22Rv1 (cell line): ENCODE measurements at regions not wholly inside any gene's neighbourhood (a gene's known extent, or its start where the extent isn't known, plus 50 kb on each side); places are given as distances from the start of the nearest gene placed in this dataset.
"Not testable (repeated sequence)": the region's sequence is repeated elsewhere in the genome, so short reads cannot be mapped to it uniquely, and the experiment has no call there.

Source experiments
- H3K27ac ChIP-seq: fragments of 450-650 bp; 2 replicates; pipeline ENCODE4 v1.5.1; 2017
- ZFX ChIP-seq: fragments of 450-650 bp; IDR thresholded peaks from 2 replicates; pipeline ENCODE4 v1.6.1; 2017; ENCODE audit warnings: antibody characterized with exemption, borderline replicate concordance
- TF ChIP-seq, protein P1 (sequence below): fragments of 450-650 bp; IDR thresholded peaks from 2 replicates; pipeline ENCODE4 v1.5.1; 2017; ENCODE audit warnings: mild to moderate bottlenecking

- no peak overlapping the region for H3K27ac ChIP-seq
- TF ChIP-seq ZFX: no peak
- TF ChIP-seq, protein P1, sequence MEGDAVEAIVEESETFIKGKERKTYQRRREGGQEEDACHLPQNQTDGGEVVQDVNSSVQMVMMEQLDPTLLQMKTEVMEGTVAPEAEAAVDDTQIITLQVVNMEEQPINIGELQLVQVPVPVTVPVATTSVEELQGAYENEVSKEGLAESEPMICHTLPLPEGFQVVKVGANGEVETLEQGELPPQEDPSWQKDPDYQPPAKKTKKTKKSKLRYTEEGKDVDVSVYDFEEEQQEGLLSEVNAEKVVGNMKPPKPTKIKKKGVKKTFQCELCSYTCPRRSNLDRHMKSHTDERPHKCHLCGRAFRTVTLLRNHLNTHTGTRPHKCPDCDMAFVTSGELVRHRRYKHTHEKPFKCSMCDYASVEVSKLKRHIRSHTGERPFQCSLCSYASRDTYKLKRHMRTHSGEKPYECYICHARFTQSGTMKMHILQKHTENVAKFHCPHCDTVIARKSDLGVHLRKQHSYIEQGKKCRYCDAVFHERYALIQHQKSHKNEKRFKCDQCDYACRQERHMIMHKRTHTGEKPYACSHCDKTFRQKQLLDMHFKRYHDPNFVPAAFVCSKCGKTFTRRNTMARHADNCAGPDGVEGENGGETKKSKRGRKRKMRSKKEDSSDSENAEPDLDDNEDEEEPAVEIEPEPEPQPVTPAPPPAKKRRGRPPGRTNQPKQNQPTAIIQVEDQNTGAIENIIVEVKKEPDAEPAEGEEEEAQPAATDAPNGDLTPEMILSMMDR: no peak
These were observed 246.2 kb downstream of the ASMT start for GRCh38 chrX:1860936-1861594.

DNA sequence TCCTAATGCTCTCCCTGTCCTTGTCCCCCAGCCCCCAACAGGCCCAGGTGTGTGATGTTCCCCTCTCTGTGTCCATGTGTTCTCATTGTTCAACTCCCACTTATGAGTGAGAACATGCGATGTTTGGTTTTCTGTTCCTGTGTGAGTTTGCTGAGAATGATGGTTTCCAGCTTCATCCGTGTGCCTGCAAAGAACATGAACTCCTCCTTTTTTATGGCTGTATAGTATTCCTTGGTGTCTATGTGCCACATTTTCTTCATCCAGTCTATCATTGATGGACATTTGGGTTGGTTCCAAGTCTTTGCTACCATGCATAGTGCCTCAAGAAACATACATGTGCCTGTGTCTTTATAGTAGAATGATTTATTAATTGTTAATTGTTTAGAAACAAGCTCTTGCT, 249.1 kb downstream of the ASMT start:
- not testable (repeated sequence) for H3K27ac ChIP-seq

GRCh38 chrX:1870421-1870820, 255.6 kb downstream of the ASMT start:
- H3K27ac ChIP-seq: no peak overlapping the region
- TF ChIP-seq, protein P1: no peak

GRCh38 chrX:1871887-1872286, 257.0 kb downstream of the ASMT start:
- TF ChIP-seq, protein P1: no peak
- TF ChIP-seq ZFX: no peak
- H3K27ac ChIP-seq: no peak overlapping the region

DNA sequence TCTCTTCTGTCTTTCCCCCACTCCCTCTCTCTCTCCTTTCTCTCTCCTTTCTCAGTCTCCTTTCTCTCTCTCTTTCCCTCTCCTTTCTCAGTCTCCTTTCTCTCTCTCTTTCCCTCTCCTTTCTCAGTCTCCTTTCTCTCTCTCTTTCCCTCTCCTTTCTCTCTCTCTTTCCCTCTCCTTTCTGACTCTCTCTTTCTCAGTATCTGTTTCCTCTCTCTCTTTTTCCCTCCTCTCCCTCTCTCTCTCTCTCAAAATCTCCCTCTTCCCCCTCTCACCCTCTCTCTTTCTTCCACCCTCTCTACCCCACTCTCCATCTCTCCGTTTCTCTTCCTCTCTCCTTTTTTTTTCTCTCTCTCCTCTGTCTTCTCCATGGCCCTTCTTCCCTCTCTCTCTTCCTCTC, 258.8 kb downstream of the ASMT start:
- H3K27ac ChIP-seq: no peak overlapping the region
- no peak for TF ChIP-seq ZFX
- TF ChIP-seq, protein P1: no peak

GRCh38 chrX:1874416-1874815, 259.6 kb downstream of the ASMT start:
- no peak for TF ChIP-seq ZFX
- TF ChIP-seq, protein P1: no peak
- H3K27ac ChIP-seq: no peak overlapping the region

DNA sequence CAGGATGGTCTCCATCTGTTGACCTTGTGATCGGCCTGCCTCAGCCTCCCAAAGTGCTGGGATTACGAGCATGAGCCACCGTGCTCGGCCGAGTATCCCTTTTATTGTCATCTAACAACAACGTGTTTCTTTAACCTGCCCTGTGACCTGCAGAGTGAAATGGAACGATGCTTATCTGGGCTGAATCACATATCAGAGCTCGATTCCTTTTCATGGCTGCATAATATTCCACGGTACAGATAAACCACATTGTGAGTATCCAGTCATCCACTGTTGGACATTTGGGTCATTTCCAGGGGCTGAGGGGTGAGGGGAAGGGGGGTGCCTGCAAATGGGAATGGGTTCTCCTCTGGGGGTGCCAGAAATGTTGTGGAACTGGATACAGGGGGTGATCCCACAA, 260.0 kb downstream of the ASMT start:
- no peak overlapping the region for H3K27ac ChIP-seq
- TF ChIP-seq, protein P1: no peak
- TF ChIP-seq ZFX: no peak

GRCh38 chrX:1876041-1876440, 261.2 kb downstream of the ASMT start:
- no peak overlapping the region for H3K27ac ChIP-seq

More at GRCh38 chrX:1876041-1876440, 261.2 kb downstream of the ASMT start:
- no peak for TF ChIP-seq ZFX
- TF ChIP-seq, protein P1: no peak
